Gastrocnemius medialis (tissue), 4 donors: ENCODE measurements at regions not wholly inside any gene's neighbourhood (a gene's known extent, or its start where the extent isn't known, plus 50 kb on each side); places are given as distances from the start of the nearest gene placed in this dataset.

Experiments
- ATAC-seq, 2 donors: fragments of 150-250 bp; one replicate each; pipeline ENCODE4 v1.9.1; 2016
- DNase-seq, 2 donors: peaks; one replicate each; pipeline ENCODE4 v3.0.0-alpha.2; 2019
- H3K27ac ChIP-seq, 4 donors: fragments of 200-600 bp; sonication (generic); 1 replicate in 1 of 4; 2 replicates in 3 of 4; pipeline ENCODE4 v1.5.1; 2016 to 2018; ENCODE audit warnings: mild to moderate bottlenecking in 2 of 4, moderate library complexity in 1 of 4
- H3K27me3 ChIP-seq, 3 donors: fragments of 200-600 bp; sonication (generic) in 2 of 3; 1 replicate in 1 of 3; 2 replicates in 2 of 3; pipeline versions ENCODE4 v1.5.1 to v1.6.0; 2016 to 2019; ENCODE audit warnings: mild to moderate bottlenecking in 1 of 3, moderate library complexity in 1 of 3
- H3K36me3 ChIP-seq, 2 donors: fragments of 200-600 bp; sonication (generic) in 1 of 2; one replicate each; pipeline ENCODE4 v1.5.1; 2017 to 2018
- H3K4me1 ChIP-seq, 2 donors: fragments of 200-600 bp; sonication (generic) in 1 of 2; one replicate each; pipeline ENCODE4 v1.5.1; 2016 to 2017; ENCODE audit warnings: mild to moderate bottlenecking in 2 of 2
- H3K4me3 ChIP-seq, 4 donors: fragments of 200-600 bp; sonication (generic) in 3 of 4; 1 replicate in 1 of 4; 2 replicates in 3 of 4; pipeline ENCODE4 v1.5.1; 2016 to 2019; ENCODE audit warnings: mild to moderate bottlenecking in 2 of 4
- H3K9me3 ChIP-seq, 3 donors: fragments of 200-600 bp; sonication (generic) in 2 of 3; 1 replicate in 1 of 3; 2 replicates in 2 of 3; pipeline ENCODE4 v1.5.1; 2016 to 2019
- CTCF ChIP-seq, 5 experiments: fragments of 450-650 bp in 3 of 5; fragments of 200-600 bp in 2 of 5; sonication (generic) in 2 of 5; IDR thresholded peaks in 4 of 5; conservative IDR thresholded peaks in 1 of 5; 1 replicate in 4 of 5; 2 replicates in 1 of 5; pipeline ENCODE4 v1.5.1; 2016 to 2019; ENCODE audit warnings: antibody characterized with exemption in 5 of 5, mild to moderate bottlenecking in 3 of 5, moderate library complexity in 3 of 5
- POLR2A ChIP-seq, 2 donors: fragments of 450-650 bp; IDR thresholded peaks; one replicate each; pipeline ENCODE4 v1.6.1; 2017; ENCODE audit warnings: antibody characterized with exemption in 2 of 2, mild to moderate bottlenecking in 2 of 2, moderate library complexity in 2 of 2
- in situ Hi-C, 4 donors: fragments of 200-750 bp; cut with MboI; loops; one replicate each; pipeline versions ENCODE4 v1.15.0 to v1.8.0; 2017; ENCODE audit warnings: low sequenced_read_pairs in 4 of 4
- intact Hi-C: fragments of 100-400 bp; cut with DNase I; formaldehyde crosslinking; loops from one replicate; pipeline ENCODE4 v1.15.1; 2023; ENCODE audit warnings: low total_unique reads

DNA sequence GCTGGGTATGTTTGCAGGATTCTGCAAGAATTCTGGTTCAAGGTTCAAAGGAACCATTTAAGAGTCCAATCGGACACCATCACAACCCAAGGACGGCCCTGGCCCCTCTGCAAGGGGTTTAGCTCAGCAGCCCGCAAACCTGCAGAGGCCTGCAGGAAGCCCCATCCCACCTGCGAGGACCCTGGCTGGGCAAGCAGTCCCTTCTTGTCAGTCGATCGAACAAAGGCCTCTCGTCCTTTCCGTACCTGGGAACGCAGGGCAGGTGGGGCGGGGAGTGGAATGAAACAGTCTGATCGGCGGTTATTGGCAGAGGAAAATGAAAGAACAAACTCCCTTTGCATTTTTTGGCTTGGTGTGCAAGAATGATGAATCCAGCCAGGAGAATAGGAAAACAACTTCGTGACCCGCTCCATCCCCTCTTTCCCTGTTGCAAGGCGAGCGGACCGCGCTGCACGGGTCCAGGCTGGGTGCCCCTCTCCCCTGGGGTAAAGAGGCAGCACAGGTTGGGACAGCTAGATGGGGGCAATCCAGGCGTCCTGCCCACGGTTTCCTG, 73.7 kb downstream of the INSIG1 start:
- Histone ChIP-seq H3K4me3 (no peak overlapping the region), H3K36me3 (no peaks in the 10 kb centered on the region), H3K9me3 (no peaks in the 10 kb centered on the region), H3K27ac (no peak overlapping the region), H3K27me3 (peaks cover 63 to 69% (median 65%) of the 10 kb centered on the region in 3 donors), H3K4me1 (peaks cover 10 to 28% of the 10 kb centered on the region in 2 donors)
- TF ChIP-seq CTCF (IDR thresholded peaks at IDR 0.05 in 4 of 5, conservative IDR thresholded peaks at IDR 0.05 in 1 of 5) = no peak
- no peak for TF ChIP-seq POLR2A (IDR thresholded peaks at IDR 0.05)
- in situ Hi-C loops = no loop called here
- ATAC-seq (no peak), DNase-seq (no peak)
- intact Hi-C loops = no loop called here

- Histone ChIP-seq H3K27ac (no peak overlapping the region), H3K27me3 (peaks cover 70 to 76% (median 73%) of the 10 kb centered on the region in 3 donors), H3K4me1 (peaks cover 10 to 28% of the 10 kb centered on the region in 2 donors), H3K36me3 (no peaks in the 10 kb centered on the region), H3K4me3 (peak overlapping the region; percentile 21 to 52 (median 32)), H3K9me3 (no peaks in the 10 kb centered on the region)
- ATAC-seq = peak; percentile 39 to 61
- DNase-seq = no peak
- intact Hi-C loops = no loop called here
- TF ChIP-seq CTCF (IDR thresholded peaks at IDR 0.05 in 4 of 5, conservative IDR thresholded peaks at IDR 0.05 in 1 of 5) (peak in 4 of 5 experiments; percentile 34 to 52 (median 43)), POLR2A (IDR thresholded peaks at IDR 0.05) (no peak)
- in situ Hi-C loops = no loop called here
Measured at GRCh38 chr7:155371884-155372781, 74.5 kb downstream of the INSIG1 start.

- TF ChIP-seq CTCF (IDR thresholded peaks at IDR 0.05 in 4 of 5, conservative IDR thresholded peaks at IDR 0.05 in 1 of 5) (no peak), POLR2A (IDR thresholded peaks at IDR 0.05) (no peak)
- DNase-seq = no peak
Measured at GRCh38 chr7:155372782-155373358, 75.2 kb downstream of the INSIG1 start.

DNA sequence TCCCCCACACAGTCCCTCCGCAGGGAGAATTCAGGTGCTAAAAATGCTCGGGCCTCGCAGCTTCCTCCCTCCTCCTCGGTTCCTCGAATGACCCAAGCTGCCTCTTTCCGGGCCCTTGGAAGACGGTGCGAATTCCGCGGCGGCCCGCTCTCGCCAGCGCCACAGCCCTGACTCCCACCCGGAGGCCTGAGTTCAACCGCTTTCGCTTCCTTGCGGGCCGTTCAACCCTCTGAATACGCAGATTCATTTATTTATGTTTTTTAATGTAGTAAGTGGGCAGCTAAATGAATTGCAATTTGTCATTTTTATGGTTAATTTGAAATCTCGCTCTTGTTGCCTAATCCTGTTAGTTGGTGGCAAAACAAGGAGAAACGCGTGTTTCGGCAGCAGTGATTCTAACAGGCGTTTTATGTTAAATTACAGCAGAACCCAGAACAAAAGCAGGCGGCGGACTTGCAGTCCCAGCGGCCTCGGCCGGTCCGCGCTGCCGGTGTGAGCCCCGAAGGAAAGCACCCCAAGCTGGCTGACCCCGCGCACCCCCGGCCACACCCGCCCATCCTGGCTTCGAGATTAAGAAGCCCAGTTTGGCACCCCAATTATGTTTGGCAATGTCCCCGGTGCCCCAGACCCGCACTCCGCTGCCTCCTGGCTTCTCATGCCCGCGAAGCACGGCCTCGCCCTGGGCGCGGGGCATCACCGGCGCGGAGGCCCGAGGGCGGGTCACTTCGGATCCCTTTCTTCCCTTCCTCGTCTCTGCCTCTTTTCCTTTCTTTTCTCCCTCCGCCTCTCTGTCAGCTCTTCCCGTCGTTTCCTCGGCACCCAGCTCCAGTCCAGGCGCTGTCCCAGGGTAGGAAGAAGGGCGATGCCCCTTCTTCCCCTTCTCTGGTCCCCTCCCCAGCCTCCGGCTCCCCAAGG, 75.9 kb downstream of the INSIG1 start:
- TF ChIP-seq CTCF (IDR thresholded peaks at IDR 0.05 in 4 of 5, conservative IDR thresholded peaks at IDR 0.05 in 1 of 5) (no peak), POLR2A (IDR thresholded peaks at IDR 0.05) (no peak)
- DNase-seq (no peak), ATAC-seq (no peak)
- H3K36me3 ChIP-seq = no peaks in the 10 kb centered on the region
- H3K4me1 ChIP-seq = peaks cover 20 to 32% of the 10 kb centered on the region in 2 donors
- no peak overlapping the region for H3K27ac ChIP-seq
- intact Hi-C loops (no loop called here), in situ Hi-C loops (no loop called here)
- peaks cover 85 to 91% (median 87%) of the 10 kb centered on the region in 3 donors for H3K27me3 ChIP-seq
- H3K9me3 ChIP-seq = no peaks in the 10 kb centered on the region
- H3K4me3 ChIP-seq = peak overlapping the region; percentile 21 to 52 (median 40)

More at GRCh38 chr7:155372782-155373358, 75.2 kb downstream of the INSIG1 start:
- in situ Hi-C loops (no loop called here), intact Hi-C loops (no loop called here)
- Histone ChIP-seq H3K9me3 (no peaks in the 10 kb centered on the region), H3K4me1 (peaks cover 15 to 28% of the 10 kb centered on the region in 2 donors), H3K4me3 (peak overlapping the region; percentile 21 to 52 (median 40)), H3K27ac (no peak overlapping the region), H3K27me3 (peaks cover 77 to 83% (median 80%) of the 10 kb centered on the region in 3 donors), H3K36me3 (no peaks in the 10 kb centered on the region)
- no peak for ATAC-seq
